Activated naive CD8-positive, alpha-beta T cell (primary cell): ENCODE measurements at regions not wholly inside any gene's neighbourhood (a gene's known extent, or its start where the extent isn't known, plus 50 kb on each side); places are given as distances from the start of the nearest gene placed in this dataset.
A peak's percentile ranks its signal among the peaks of the same experiment; 100 is the strongest.

ENCODE experiments used
- H3K27ac Mint-ChIP-seq: one replicate; pipeline ENCODE4 v1.8.0; 2021; ENCODE audit warnings: mixed read lengths
- H3K27me3 Mint-ChIP-seq: one replicate; pipeline ENCODE4 v1.8.0; 2021; ENCODE audit warnings: mixed read lengths
- H3K36me3 Mint-ChIP-seq: one replicate; pipeline ENCODE4 v1.8.0; 2021; ENCODE audit warnings: mixed read lengths
- H3K4me1 Mint-ChIP-seq: one replicate; pipeline ENCODE4 v1.8.0; 2021; ENCODE audit warnings: low read depth, mixed read lengths
- H3K4me3 Mint-ChIP-seq: one replicate; pipeline ENCODE4 v1.8.0; 2021; ENCODE audit warnings: mild to moderate bottlenecking, mixed read lengths
- H3K9me3 Mint-ChIP-seq: one replicate; pipeline ENCODE4 v1.8.0; 2021; ENCODE audit warnings: low read depth, mixed read lengths

GRCh38 chr3:30233913-30234646 is 372.3 kb upstream of the TGFBR2 start:
- Mint-ChIP-seq H3K9me3 (no peaks in the 10 kb centered on the region), H3K27me3 (no peaks in the 10 kb centered on the region), H3K36me3 (no peaks in the 10 kb centered on the region)

GRCh38 chr3:30236011-30236410 is 370.4 kb upstream of the TGFBR2 start:
- Mint-ChIP-seq H3K27ac (no peak overlapping the region), H3K9me3 (no peaks in the 10 kb centered on the region), H3K4me3 (no peak overlapping the region), H3K4me1 (peaks cover 4% of the 10 kb centered on the region), H3K36me3 (no peaks in the 10 kb centered on the region), H3K27me3 (no peaks in the 10 kb centered on the region)

More at GRCh38 chr3:30233913-30234646, 372.3 kb upstream of the TGFBR2 start:
- no peak overlapping the region for H3K27ac Mint-ChIP-seq
- H3K4me1 Mint-ChIP-seq = peaks cover 4% of the 10 kb centered on the region
- H3K4me3 Mint-ChIP-seq = no peak overlapping the region

GRCh38 chr3:30241721-30242120 is 364.7 kb upstream of the TGFBR2 start:
- Mint-ChIP-seq H3K4me3 (no peak overlapping the region), H3K4me1 (no peaks in the 10 kb centered on the region), H3K9me3 (no peaks in the 10 kb centered on the region), H3K36me3 (peaks cover 2% of the 10 kb centered on the region), H3K27ac (no peak overlapping the region), H3K27me3 (no peaks in the 10 kb centered on the region)

- no peak overlapping the region for H3K27ac Mint-ChIP-seq
- H3K4me1 Mint-ChIP-seq = peaks cover 5% of the 10 kb centered on the region
- H3K4me3 Mint-ChIP-seq = no peak overlapping the region
- peaks cover 5% of the 10 kb centered on the region for H3K36me3 Mint-ChIP-seq
- H3K27me3 Mint-ChIP-seq = no peaks in the 10 kb centered on the region
- no peaks in the 10 kb centered on the region for H3K9me3 Mint-ChIP-seq
Measured at GRCh38 chr3:30245858-30246622, 360.4 kb upstream of the TGFBR2 start.

- H3K4me3 Mint-ChIP-seq = no peak overlapping the region
- no peaks in the 10 kb centered on the region for H3K27me3 Mint-ChIP-seq
- no peaks in the 10 kb centered on the region for H3K9me3 Mint-ChIP-seq
- H3K27ac Mint-ChIP-seq = no peak overlapping the region
- H3K36me3 Mint-ChIP-seq = peaks cover 3% of the 10 kb centered on the region
- H3K4me1 Mint-ChIP-seq = peaks cover 5% of the 10 kb centered on the region
Measured at GRCh38 chr3:30248423-30248822, 358.0 kb upstream of the TGFBR2 start.

GRCh38 chr3:30252474-30252873 is 353.9 kb upstream of the TGFBR2 start:
- H3K36me3 Mint-ChIP-seq = no peaks in the 10 kb centered on the region

GRCh38 chr3:30253832-30254231 is 352.6 kb upstream of the TGFBR2 start:
- Mint-ChIP-seq H3K27me3 (no peaks in the 10 kb centered on the region), H3K27ac (no peak overlapping the region), H3K4me1 (no peaks in the 10 kb centered on the region), H3K9me3 (no peaks in the 10 kb centered on the region), H3K4me3 (no peak overlapping the region), H3K36me3 (peaks cover 2% of the 10 kb centered on the region)

More at GRCh38 chr3:30252474-30252873, 353.9 kb upstream of the TGFBR2 start:
- no peak overlapping the region for H3K4me3 Mint-ChIP-seq
- no peaks in the 10 kb centered on the region for H3K9me3 Mint-ChIP-seq
- H3K27ac Mint-ChIP-seq = no peak overlapping the region
- H3K27me3 Mint-ChIP-seq = no peaks in the 10 kb centered on the region
- H3K4me1 Mint-ChIP-seq = peaks cover 5% of the 10 kb centered on the region

- peaks cover 1% of the 10 kb centered on the region for H3K4me1 Mint-ChIP-seq
- H3K4me3 Mint-ChIP-seq = no peak overlapping the region
- H3K27ac Mint-ChIP-seq = no peak overlapping the region
- H3K36me3 Mint-ChIP-seq = peaks cover 2% of the 10 kb centered on the region
- H3K9me3 Mint-ChIP-seq = no peaks in the 10 kb centered on the region
- H3K27me3 Mint-ChIP-seq = no peaks in the 10 kb centered on the region
Measured at GRCh38 chr3:30256474-30256873, 349.9 kb upstream of the TGFBR2 start.

GRCh38 chr3:30258426-30259392 is 347.7 kb upstream of the TGFBR2 start:
- Mint-ChIP-seq H3K4me1 (peaks cover 20% of the 10 kb centered on the region), H3K27ac (no peak overlapping the region), H3K4me3 (no peak overlapping the region), H3K27me3 (no peaks in the 10 kb centered on the region), H3K9me3 (no peaks in the 10 kb centered on the region), H3K36me3 (peaks cover 2% of the 10 kb centered on the region)

GRCh38 chr3:30259730-30260129 is 346.7 kb upstream of the TGFBR2 start:
- H3K27me3 Mint-ChIP-seq = no peaks in the 10 kb centered on the region
- H3K27ac Mint-ChIP-seq = no peak overlapping the region
- no peak overlapping the region for H3K4me3 Mint-ChIP-seq
- no peaks in the 10 kb centered on the region for H3K9me3 Mint-ChIP-seq
- H3K4me1 Mint-ChIP-seq = peaks cover 29% of the 10 kb centered on the region
- H3K36me3 Mint-ChIP-seq = peaks cover 2% of the 10 kb centered on the region

GRCh38 chr3:30260762-30261161 is 345.6 kb upstream of the TGFBR2 start:
- H3K27me3 Mint-ChIP-seq = no peaks in the 10 kb centered on the region
- H3K36me3 Mint-ChIP-seq = peaks cover 6% of the 10 kb centered on the region
- no peak overlapping the region for H3K27ac Mint-ChIP-seq
- H3K9me3 Mint-ChIP-seq = peaks cover 4% of the 10 kb centered on the region
- H3K4me3 Mint-ChIP-seq = no peak overlapping the region
- peaks cover 29% of the 10 kb centered on the region for H3K4me1 Mint-ChIP-seq

- peaks cover 4% of the 10 kb centered on the region for H3K9me3 Mint-ChIP-seq
- H3K4me3 Mint-ChIP-seq = peak overlapping the region; percentile 10
Measured at GRCh38 chr3:30263238-30263924, 343.0 kb upstream of the TGFBR2 start.

GRCh38 chr3:30263925-30264313 is 342.5 kb upstream of the TGFBR2 start:
- no peaks in the 10 kb centered on the region for H3K27me3 Mint-ChIP-seq
- peaks cover 4% of the 10 kb centered on the region for H3K9me3 Mint-ChIP-seq
- H3K4me1 Mint-ChIP-seq = peaks cover 29% of the 10 kb centered on the region
- H3K27ac Mint-ChIP-seq = no peak overlapping the region
- H3K4me3 Mint-ChIP-seq = no peak overlapping the region
- peaks cover 4% of the 10 kb centered on the region for H3K36me3 Mint-ChIP-seq

More at GRCh38 chr3:30263238-30263924, 343.0 kb upstream of the TGFBR2 start:
- Mint-ChIP-seq H3K27me3 (no peaks in the 10 kb centered on the region), H3K36me3 (peaks cover 6% of the 10 kb centered on the region), H3K27ac (no peak overlapping the region), H3K4me1 (peaks cover 29% of the 10 kb centered on the region)

GRCh38 chr3:30266524-30266923 is 339.9 kb upstream of the TGFBR2 start:
- Mint-ChIP-seq H3K36me3 (peaks cover 7% of the 10 kb centered on the region), H3K4me1 (peaks cover 28% of the 10 kb centered on the region), H3K4me3 (no peak overlapping the region), H3K27me3 (no peaks in the 10 kb centered on the region), H3K9me3 (peaks cover 4% of the 10 kb centered on the region), H3K27ac (no peak overlapping the region)
